Fibroblast of the aortic adventitia (primary cell): ENCODE measurements at regions not wholly inside any gene's neighbourhood (a gene's known extent, or its start where the extent isn't known, plus 50 kb on each side); places are given as distances from the start of the nearest gene placed in this dataset.

Experiments
- DNase-seq: peaks from one replicate; pipeline ENCODE4 v3.0.0-alpha.2; 2010; ENCODE audit warnings: low read depth
- H3K4me3 ChIP-seq: 2 replicates; pipeline ENCODE4 v1.5.1; 2011; ENCODE audit warnings: low read depth, mild to moderate bottlenecking, control low read depth, low read length, moderate library complexity
- TF ChIP-seq, protein P1 (sequence below): IDR thresholded peaks from 2 replicates; pipeline ENCODE4 v1.5.1; 2011; ENCODE audit warnings: mild to moderate bottlenecking, low read length, control low read depth, inconsistent platforms; ENCODE audit not compliant: insufficient read depth

DNA sequence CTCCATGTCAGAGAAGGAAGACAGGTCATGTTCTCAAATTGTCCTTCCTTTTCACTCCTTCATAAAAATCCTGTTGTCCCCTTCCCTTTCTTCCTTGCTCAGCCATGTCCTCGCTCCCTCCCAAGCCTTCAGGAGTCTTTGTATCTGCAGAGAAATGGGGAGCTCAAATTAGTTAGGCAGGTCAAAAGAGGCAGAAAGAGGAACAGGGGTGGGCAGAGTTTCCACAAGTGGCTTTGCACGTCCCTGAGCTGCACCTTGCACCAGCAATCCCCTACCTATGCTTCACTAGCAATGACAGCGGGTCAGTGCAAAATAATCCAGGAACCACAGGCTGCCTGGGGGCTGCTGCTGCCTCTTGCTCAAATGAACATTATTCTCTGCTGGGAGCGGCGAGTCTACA, 152.1 kb upstream of the ITGA6 start:
- no peak overlapping the region for H3K4me3 ChIP-seq
- TF ChIP-seq, protein P1, sequence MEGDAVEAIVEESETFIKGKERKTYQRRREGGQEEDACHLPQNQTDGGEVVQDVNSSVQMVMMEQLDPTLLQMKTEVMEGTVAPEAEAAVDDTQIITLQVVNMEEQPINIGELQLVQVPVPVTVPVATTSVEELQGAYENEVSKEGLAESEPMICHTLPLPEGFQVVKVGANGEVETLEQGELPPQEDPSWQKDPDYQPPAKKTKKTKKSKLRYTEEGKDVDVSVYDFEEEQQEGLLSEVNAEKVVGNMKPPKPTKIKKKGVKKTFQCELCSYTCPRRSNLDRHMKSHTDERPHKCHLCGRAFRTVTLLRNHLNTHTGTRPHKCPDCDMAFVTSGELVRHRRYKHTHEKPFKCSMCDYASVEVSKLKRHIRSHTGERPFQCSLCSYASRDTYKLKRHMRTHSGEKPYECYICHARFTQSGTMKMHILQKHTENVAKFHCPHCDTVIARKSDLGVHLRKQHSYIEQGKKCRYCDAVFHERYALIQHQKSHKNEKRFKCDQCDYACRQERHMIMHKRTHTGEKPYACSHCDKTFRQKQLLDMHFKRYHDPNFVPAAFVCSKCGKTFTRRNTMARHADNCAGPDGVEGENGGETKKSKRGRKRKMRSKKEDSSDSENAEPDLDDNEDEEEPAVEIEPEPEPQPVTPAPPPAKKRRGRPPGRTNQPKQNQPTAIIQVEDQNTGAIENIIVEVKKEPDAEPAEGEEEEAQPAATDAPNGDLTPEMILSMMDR, result no peak
- DNase-seq, result no peak

DNA sequence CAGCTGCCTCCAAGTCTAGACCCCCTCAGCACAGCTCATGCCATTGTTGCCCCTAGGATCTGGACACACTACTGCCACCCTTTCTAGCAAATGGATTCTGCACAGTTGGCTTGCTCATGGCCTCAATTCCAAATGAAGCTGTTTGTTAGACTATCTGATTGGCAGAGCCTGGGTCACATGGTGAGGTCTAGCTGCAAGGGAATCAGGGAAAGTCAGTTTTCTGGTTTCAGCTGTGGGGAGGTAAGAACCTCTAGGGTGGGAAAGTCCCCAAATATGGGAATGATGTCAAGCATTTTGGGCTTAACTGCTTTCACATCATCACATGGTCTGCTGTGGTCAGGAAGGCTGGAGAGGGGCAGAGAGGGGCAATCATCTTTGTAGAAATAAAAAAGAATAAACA, 150.4 kb upstream of the ITGA6 start:
- no peak for DNase-seq
- TF ChIP-seq, protein P1, result no peak
- H3K4me3 ChIP-seq, result no peak overlapping the region

DNA sequence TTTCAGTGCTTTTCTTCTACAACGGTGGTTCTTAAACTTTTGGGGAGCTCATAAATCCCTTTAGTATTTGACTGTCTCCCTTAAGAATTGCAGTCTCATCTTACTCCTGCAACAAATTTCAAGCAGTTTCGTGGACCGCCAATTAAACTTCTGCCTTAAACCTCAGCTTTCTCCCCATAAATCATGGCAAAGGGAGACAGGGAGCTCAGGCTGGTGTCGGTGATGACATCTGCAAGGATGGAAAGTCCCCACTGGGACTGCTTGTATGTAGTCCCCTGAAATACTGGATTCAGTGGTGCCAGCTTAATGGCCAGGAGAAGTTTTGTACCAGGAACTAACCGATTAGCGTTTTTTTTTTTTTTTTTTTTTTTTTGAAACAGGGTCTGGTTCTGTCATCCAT, 148.7 kb upstream of the ITGA6 start:
- TF ChIP-seq, protein P1, result no peak
- H3K4me3 ChIP-seq, result no peak overlapping the region
- DNase-seq, result no peak

DNA sequence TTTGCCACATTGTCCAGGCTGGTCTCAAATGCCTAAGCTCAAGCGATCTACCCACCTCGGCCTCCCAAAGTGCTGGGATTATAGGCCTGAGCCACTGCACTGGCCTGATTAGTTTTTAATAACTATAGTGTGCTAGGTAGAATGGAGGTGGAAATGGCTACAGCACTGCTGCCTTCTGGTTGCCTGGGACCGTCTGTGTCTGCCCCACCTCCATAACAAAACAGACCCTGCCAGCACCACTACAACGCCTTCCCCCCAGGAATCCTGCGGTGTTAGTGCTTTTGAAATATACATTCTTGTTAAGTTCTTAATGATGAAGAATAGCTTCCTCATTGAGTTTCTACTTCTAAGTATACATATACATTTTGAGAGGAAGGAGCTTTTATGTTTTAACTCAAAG, 148.2 kb upstream of the ITGA6 start:
- no peak for DNase-seq
- TF ChIP-seq, protein P1, result no peak
- no peak overlapping the region for H3K4me3 ChIP-seq

DNA sequence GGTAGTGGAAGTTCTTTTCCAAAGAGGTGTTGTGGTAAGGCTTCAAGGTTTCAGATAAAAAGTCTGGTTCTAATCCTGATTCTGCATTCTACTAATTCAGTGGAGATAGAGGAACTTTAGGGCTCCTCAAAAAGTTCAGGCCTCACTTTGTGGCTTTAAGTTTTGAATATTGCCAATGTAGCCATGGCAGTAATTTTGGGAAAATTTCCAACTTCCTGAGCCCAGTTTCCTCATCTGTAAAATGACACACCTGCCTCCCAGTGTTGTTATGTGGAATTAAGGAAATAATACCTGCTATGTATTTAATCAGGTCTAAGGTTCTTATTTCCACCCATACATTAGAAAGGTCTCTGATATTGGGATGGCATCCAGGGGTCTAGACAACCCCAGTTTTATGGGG, 147.6 kb upstream of the ITGA6 start:
- H3K4me3 ChIP-seq, result no peak overlapping the region
- TF ChIP-seq, protein P1, result no peak
- no peak for DNase-seq

DNA sequence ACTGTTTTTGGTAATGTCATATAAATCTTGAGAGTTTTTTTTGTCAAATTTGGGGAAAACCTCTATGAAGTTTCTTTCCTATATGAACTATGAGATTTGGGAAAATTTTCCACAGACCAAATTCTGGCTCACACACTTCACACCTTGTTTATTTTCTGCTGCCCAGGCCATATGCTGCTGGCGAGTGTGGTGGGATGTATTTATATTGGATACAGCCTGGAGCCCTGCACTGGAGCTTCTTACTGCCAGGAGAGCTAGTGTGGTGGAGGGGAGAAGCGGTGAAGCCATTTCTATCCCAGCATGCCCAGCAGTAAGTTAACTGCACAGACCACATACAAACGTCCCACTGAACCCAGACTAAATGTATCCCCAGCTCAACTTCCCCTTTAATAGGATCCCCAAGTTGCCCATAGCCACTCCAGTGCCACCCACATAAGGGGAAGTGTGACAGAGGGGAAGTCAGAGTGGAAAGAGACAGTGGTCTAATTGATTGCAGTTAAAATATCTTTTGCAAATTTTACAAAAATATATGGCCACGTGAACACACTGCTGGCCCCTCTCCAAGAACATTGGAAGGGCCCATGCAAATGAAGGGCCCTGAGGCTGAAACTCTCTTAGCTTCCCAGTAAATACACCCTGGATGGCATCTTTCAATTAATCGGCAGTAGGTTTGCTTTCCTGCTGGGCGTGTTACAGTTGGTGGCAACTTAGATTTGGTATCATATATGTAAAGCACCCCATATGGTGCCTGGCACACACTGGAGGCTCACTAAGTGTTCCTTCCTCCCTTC, 146.6 kb upstream of the ITGA6 start:
- no peak overlapping the region for H3K4me3 ChIP-seq
- TF ChIP-seq, protein P1, result no peak
- DNase-seq, result no peak
